ENCODE measurements at regions not wholly inside any gene's neighbourhood (a gene's known extent, or its start where the extent isn't known, plus 50 kb on each side); places are given as distances from the start of the nearest gene placed in this dataset.

- TF ChIP-seq CTCF (conservative IDR thresholded peaks at IDR 0.05; ENCODE audit: low read depth, low read length), result no peak
- TF ChIP-seq EZH2 (IDR thresholded peaks at IDR 0.05; ENCODE audit: borderline replicate concordance, low read depth, low read length, poor library complexity, severe bottlenecking), result no peak
Observed at GRCh38 chr1:83756984-83757717, 241.8 kb downstream of the TTLL7 start.

All from A673 (cell line).